ENCODE measurements at regions not wholly inside any gene's neighbourhood (a gene's known extent, or its start where the extent isn't known, plus 50 kb on each side); places are given as distances from the start of the nearest gene placed in this dataset.

DNA sequence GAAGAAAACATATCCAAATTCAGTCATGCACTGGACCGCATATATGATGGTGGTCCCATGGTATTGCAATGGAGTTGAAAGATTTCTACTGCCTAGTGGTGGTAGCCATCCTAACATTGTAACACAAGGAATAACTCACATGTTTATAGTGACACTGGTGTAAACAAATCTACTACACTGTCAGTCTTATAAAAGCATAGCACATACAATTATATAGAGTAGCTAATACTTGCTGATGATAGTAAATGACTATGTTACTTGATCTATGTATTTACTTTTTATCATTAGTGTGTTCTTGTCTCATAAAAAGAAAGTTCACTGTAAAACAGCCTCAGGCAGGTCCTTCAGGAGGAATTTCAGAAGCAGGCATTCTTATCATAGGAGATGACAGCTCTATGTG, 96.0 kb upstream of the CDIN1 start:
- Histone ChIP-seq H3K4me3 (ENCODE audit: low read depth, low read length) (no peak overlapping the region), H3K9me3 (ENCODE audit: control insufficient read depth, insufficient read depth, low read depth, low read length) (no peaks in the 10 kb centered on the region), H3K36me3 (ENCODE audit: control insufficient read depth in 2 of 2, insufficient read depth in 1 of 2, low read length in 2 of 2) (no peaks in the 10 kb centered on the region), H3K27ac (ENCODE audit: extremely low read depth, low read depth, low read length) (no peak overlapping the region), H3K4me1 (ENCODE audit: control insufficient read depth, insufficient read depth, low read length) (no peaks in the 10 kb centered on the region)
- TF ChIP-seq ZNF148 (tag by site-specific recombination; IDR thresholded peaks at IDR 0.05; ENCODE audit: borderline replicate concordance) (no peak), ZFP69B (tag by site-specific recombination; IDR thresholded peaks at IDR 0.05) (no peak), ZNF600 (tag by site-specific recombination; IDR thresholded peaks at IDR 0.05) (no peak), ZNF544 (tag by site-specific recombination; IDR thresholded peaks at IDR 0.05) (no peak), ZNF26 (tag by site-specific recombination; IDR thresholded peaks at IDR 0.05) (no peak), ZFP37 (tag by site-specific recombination; IDR thresholded peaks at IDR 0.05) (no peak), ZNF335 (tag by site-specific recombination; conservative IDR thresholded peaks at IDR 0.05) (no peak), YY2 (tag by site-specific recombination; IDR thresholded peaks at IDR 0.05) (no peak), RBAK (tag by site-specific recombination; IDR thresholded peaks at IDR 0.05) (no peak), ZNF18 (tag by site-specific recombination; IDR thresholded peaks at IDR 0.05) (no peak), ZNF155 (tag by site-specific recombination; IDR thresholded peaks at IDR 0.05) (no peak), BCL6B (tag by site-specific recombination; IDR thresholded peaks at IDR 0.05) (no peak), ZNF16 (tag by site-specific recombination; IDR thresholded peaks at IDR 0.05; ENCODE audit: low read depth) (no peak)
- POLR2A ChIA-PET, result no interaction called here
- CTCF ChIA-PET, result no interaction called here

- Histone ChIP-seq H3K36me3 (ENCODE audit: control insufficient read depth in 2 of 2, insufficient read depth in 1 of 2, low read length in 2 of 2) (no peaks in the 10 kb centered on the region), H3K4me3 (ENCODE audit: low read depth, low read length) (no peak overlapping the region), H3K9me3 (ENCODE audit: control insufficient read depth, insufficient read depth, low read depth, low read length) (no peaks in the 10 kb centered on the region), H3K27ac (ENCODE audit: extremely low read depth, low read depth, low read length) (no peak overlapping the region), H3K4me1 (ENCODE audit: control insufficient read depth, insufficient read depth, low read length) (no peaks in the 10 kb centered on the region)
- ChIA-PET CTCF (no interaction called here), POLR2A (interaction anchor here (0.6 kb wide), 1 partner anchor 46 kb away, joined by 3 read pairs; no protein-coding TSS in a partner anchor)
- TF ChIP-seq ZNF223 (tag by site-specific recombination; IDR thresholded peaks at IDR 0.05), result no peak
- no peak for TF ChIP-seq ZNF350 (tag by site-specific recombination; IDR thresholded peaks at IDR 0.05)
- TF ChIP-seq ZNF449 (tag by site-specific recombination; IDR thresholded peaks at IDR 0.05), result no peak
- no peak for TF ChIP-seq SALL2 (tag by site-specific recombination; IDR thresholded peaks at IDR 0.05; ENCODE audit: borderline replicate concordance)
- no peak for TF ChIP-seq ZEB2 (tag by site-specific recombination; IDR thresholded peaks at IDR 0.05)
- TF ChIP-seq ZFP69B (tag by site-specific recombination; IDR thresholded peaks at IDR 0.05), result no peak
- TF ChIP-seq ZNF184 (tag by site-specific recombination; IDR thresholded peaks at IDR 0.05), result no peak
- TF ChIP-seq ZBTB1 (tag by site-specific recombination; IDR thresholded peaks at IDR 0.05), result no peak
- no peak for TF ChIP-seq ZNF138 (tag by site-specific recombination; IDR thresholded peaks at IDR 0.05; ENCODE audit: borderline replicate concordance)
- TF ChIP-seq ZBTB8A (tag by site-specific recombination; IDR thresholded peaks at IDR 0.05), result no peak
- TF ChIP-seq ZBTB7A (tag by site-specific recombination; IDR thresholded peaks at IDR 0.05; ENCODE audit: low read depth), result no peak
- TF ChIP-seq GLIS1 (tag by site-specific recombination; IDR thresholded peaks at IDR 0.05), result no peak
- no peak for TF ChIP-seq HIC1 (tag by site-specific recombination; IDR thresholded peaks at IDR 0.05)
These were observed 95.2 kb upstream of the CDIN1 start for GRCh38 chr15:36484038-36484778.

Data from HEK293 (cell line).